ENCODE measurements at regions not wholly inside any gene's neighbourhood (a gene's known extent, or its start where the extent isn't known, plus 50 kb on each side); places are given as distances from the start of the nearest gene placed in this dataset.

- TF ChIP-seq POLR2A (IDR thresholded peaks at IDR 0.05; ENCODE audit: low read depth, low read length): no peak
- TF ChIP-seq POLR2AphosphoS5 (IDR thresholded peaks at IDR 0.05; ENCODE audit: low read depth, low read length): no peak
Observed at GRCh38 chr16:6629110-6629509, 703.5 kb upstream of the RBFOX1 start.

Data from GM12892 (cell line).